CD14-positive monocyte (primary cell): ENCODE measurements at regions not wholly inside any gene's neighbourhood (a gene's known extent, or its start where the extent isn't known, plus 50 kb on each side); places are given as distances from the start of the nearest gene placed in this dataset.

Experiments used
- DNase-seq, 3 donors: peaks; one replicate each; pipeline ENCODE4 v3.0.0-alpha.2; 2011 to 2022
- H2AFZ ChIP-seq: 2 replicates; pipeline ENCODE4 v1.6.0; 2012; ENCODE audit warnings: mild to moderate bottlenecking, low read depth, low read length, inconsistent platforms; ENCODE audit not compliant: insufficient read depth, poor library complexity, severe bottlenecking
- H3K27ac ChIP-seq, 2 donors: 1 replicate in 1 of 2; 2 replicates in 1 of 2; pipeline ENCODE4 v1.5.1; 2012 to 2013; ENCODE audit warnings: low read length in 2 of 2, control low read depth in 1 of 2, inconsistent platforms in 1 of 2, low read depth in 1 of 2, mild to moderate bottlenecking in 1 of 2
- H3K27me3 ChIP-seq, 2 donors: one replicate each; pipeline versions ENCODE4 v1.6.0 to v1.6.1; 2011 to 2013; ENCODE audit warnings: low read length in 2 of 2; ENCODE audit not compliant: control insufficient read depth in 2 of 2, insufficient read depth in 2 of 2
- H3K36me3 ChIP-seq, 2 donors: replicated peaks in 1 of 2; 1 replicate in 1 of 2; 2 replicates in 1 of 2; pipeline versions ENCODE4 v1.5.1 to v1.6.1; 2012 to 2013; ENCODE audit warnings: low read length in 2 of 2, control low read depth in 1 of 2, inconsistent platforms in 1 of 2, mild to moderate bottlenecking in 1 of 2; ENCODE audit not compliant: insufficient read depth in 2 of 2, control insufficient read depth in 1 of 2
- H3K4me1 ChIP-seq, 2 donors: 1 replicate in 1 of 2; 2 replicates in 1 of 2; pipeline versions ENCODE4 v1.5.1 to v1.6.1; 2012 to 2013; ENCODE audit warnings: low read length in 2 of 2, control low read depth in 1 of 2, inconsistent platforms in 1 of 2, mild to moderate bottlenecking in 1 of 2, moderate library complexity in 1 of 2; ENCODE audit not compliant: insufficient read depth in 2 of 2, control insufficient read depth in 1 of 2
- H3K4me2 ChIP-seq: replicated peaks from 2 replicates; pipeline ENCODE3; 2012; ENCODE audit warnings: low read length, moderate library complexity, mild to moderate bottlenecking; ENCODE audit not compliant: poor library complexity, severe bottlenecking; ENCODE audit errors: extremely low read depth
- H3K4me3 ChIP-seq, 3 experiments: fragments of 200-600 bp in 1 of 3; sonication (generic) in 1 of 3; replicated peaks in 1 of 3; 1 replicate in 2 of 3; 2 replicates in 1 of 3; pipeline ENCODE4 v1.5.1; 2011 to 2013; ENCODE audit warnings: low read length in 3 of 3, mild to moderate bottlenecking in 3 of 3, control low read depth in 2 of 3, low read depth in 2 of 3, inconsistent platforms in 1 of 3, moderate library complexity in 1 of 3
- H3K79me2 ChIP-seq: 2 replicates; pipeline ENCODE4 v1.6.0; 2012; ENCODE audit warnings: mild to moderate bottlenecking, control low read depth, inconsistent platforms, low read length, moderate library complexity; ENCODE audit not compliant: insufficient read depth
- H3K9ac ChIP-seq: 2 replicates; pipeline ENCODE4 v1.6.0; 2017; ENCODE audit warnings: low read length, mild to moderate bottlenecking; ENCODE audit not compliant: insufficient read depth, poor library complexity, severe bottlenecking
- H3K9me3 ChIP-seq, 2 donors: replicated peaks in 1 of 2; 1 replicate in 1 of 2; 2 replicates in 1 of 2; pipeline versions ENCODE4 v1.5.1 to v1.6.1; 2012 to 2013; ENCODE audit warnings: low read length in 2 of 2, control low read depth in 1 of 2; ENCODE audit not compliant: control insufficient read depth in 1 of 2, insufficient read depth in 1 of 2
- H4K20me1 ChIP-seq: 2 replicates; pipeline ENCODE4 v1.6.0; 2012; ENCODE audit warnings: mild to moderate bottlenecking, low read length, control low read depth, moderate library complexity; ENCODE audit not compliant: insufficient read depth
- H3K27ac Mint-ChIP-seq, 7 donors: one replicate each; pipeline ENCODE4 v1.8.0; 2020; ENCODE audit warnings: mild to moderate bottlenecking in 7 of 7, mixed read lengths in 7 of 7, moderate library complexity in 6 of 7, inconsistent platforms in 2 of 7
- H3K27me3 Mint-ChIP-seq, 3 donors: one replicate each; pipeline ENCODE4 v1.8.0; 2021 to 2022; ENCODE audit warnings: low read depth in 3 of 3, mild to moderate bottlenecking in 3 of 3, mixed read lengths in 3 of 3, moderate library complexity in 3 of 3, inconsistent platforms in 1 of 3
- H3K36me3 Mint-ChIP-seq, 2 donors: one replicate each; pipeline ENCODE4 v1.8.0; 2020; ENCODE audit warnings: mixed read lengths in 2 of 2, inconsistent platforms in 1 of 2, mild to moderate bottlenecking in 1 of 2
- H3K4me1 Mint-ChIP-seq: one replicate; pipeline ENCODE4 v1.8.0; 2020; ENCODE audit warnings: mild to moderate bottlenecking, mixed read lengths
- H3K4me3 Mint-ChIP-seq, 2 donors: one replicate each; pipeline ENCODE4 v1.8.0; 2020; ENCODE audit warnings: mild to moderate bottlenecking in 2 of 2, mixed read lengths in 2 of 2, moderate library complexity in 1 of 2
- H3K9me3 Mint-ChIP-seq, 7 donors: one replicate each; pipeline ENCODE4 v1.8.0; 2020 to 2022; ENCODE audit warnings: mixed read lengths in 7 of 7, mild to moderate bottlenecking in 6 of 7, moderate library complexity in 6 of 7, inconsistent platforms in 2 of 7
- WGBS: methylation state at CpG from one replicate; pipeline ENCODE4 v1.1.5; 2013; ENCODE audit warnings: missing lambda C conversion rate; ENCODE audit not compliant: insufficient coverage; 5-methylcytosine and 5-hydroxymethylcytosine counted together
- intact Hi-C, 2 donors: fragments of 100-400 bp; cut with micrococcal nuclease; formaldehyde crosslinking; loops; one replicate each; pipeline versions ENCODE4 v1.15.0 to v1.15.1; 2023
- TF ChIP-seq, protein P1 (sequence below): fragments of 200-600 bp; IDR thresholded peaks from one replicate; pipeline ENCODE4 v1.8.0; 2022; ENCODE audit warnings: antibody characterized with exemption, mild to moderate bottlenecking

DNA sequence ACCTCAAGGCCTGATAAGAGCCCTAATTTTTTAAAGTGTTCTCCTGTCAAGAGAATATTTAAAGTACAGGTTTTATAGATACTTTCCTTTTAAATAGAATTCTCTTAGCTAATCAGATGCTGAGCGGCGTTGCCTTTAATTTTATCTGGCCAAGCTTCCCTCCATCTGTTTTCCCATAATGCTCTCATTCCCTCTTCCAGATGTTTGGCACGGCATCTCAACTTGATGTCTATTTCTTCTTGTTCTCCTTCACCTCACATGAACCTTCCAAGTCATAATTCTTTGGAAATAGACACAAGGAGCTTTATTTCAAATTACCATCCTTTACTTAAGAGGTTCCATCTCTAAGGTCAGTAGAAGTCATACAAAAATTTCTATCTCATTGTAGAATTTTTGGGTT is 76.1 kb upstream of the CPO start:
- H3K36me3 Mint-ChIP-seq: no peaks in the 10 kb centered on the region
- Histone ChIP-seq H3K4me2 (no peak overlapping the region), H3K4me1 (no peaks in the 10 kb centered on the region), H2AFZ (no peak overlapping the region), H3K4me3 (no peak overlapping the region), H3K27me3 (no peaks in the 10 kb centered on the region), H3K36me3 (no peaks in the 10 kb centered on the region), H3K27ac (no peak overlapping the region), H4K20me1 (no peaks in the 10 kb centered on the region), H3K79me2 (no peaks in the 10 kb centered on the region), H3K9ac (no peak overlapping the region), H3K9me3 (no peaks in the 10 kb centered on the region)
- whole genome bisulfite sequencing: 100% methylated on average over 2 of the region's 3 CpGs
- TF ChIP-seq, protein P1, sequence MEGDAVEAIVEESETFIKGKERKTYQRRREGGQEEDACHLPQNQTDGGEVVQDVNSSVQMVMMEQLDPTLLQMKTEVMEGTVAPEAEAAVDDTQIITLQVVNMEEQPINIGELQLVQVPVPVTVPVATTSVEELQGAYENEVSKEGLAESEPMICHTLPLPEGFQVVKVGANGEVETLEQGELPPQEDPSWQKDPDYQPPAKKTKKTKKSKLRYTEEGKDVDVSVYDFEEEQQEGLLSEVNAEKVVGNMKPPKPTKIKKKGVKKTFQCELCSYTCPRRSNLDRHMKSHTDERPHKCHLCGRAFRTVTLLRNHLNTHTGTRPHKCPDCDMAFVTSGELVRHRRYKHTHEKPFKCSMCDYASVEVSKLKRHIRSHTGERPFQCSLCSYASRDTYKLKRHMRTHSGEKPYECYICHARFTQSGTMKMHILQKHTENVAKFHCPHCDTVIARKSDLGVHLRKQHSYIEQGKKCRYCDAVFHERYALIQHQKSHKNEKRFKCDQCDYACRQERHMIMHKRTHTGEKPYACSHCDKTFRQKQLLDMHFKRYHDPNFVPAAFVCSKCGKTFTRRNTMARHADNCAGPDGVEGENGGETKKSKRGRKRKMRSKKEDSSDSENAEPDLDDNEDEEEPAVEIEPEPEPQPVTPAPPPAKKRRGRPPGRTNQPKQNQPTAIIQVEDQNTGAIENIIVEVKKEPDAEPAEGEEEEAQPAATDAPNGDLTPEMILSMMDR: no peak
- peaks cover 0 to 5% (median 2%) of the 10 kb centered on the region in 7 donors for H3K9me3 Mint-ChIP-seq
- intact Hi-C loops: no loop called here
- no peak overlapping the region for H3K4me3 Mint-ChIP-seq
- peaks cover 0 to 2% (median 1%) of the 10 kb centered on the region in 3 donors for H3K27me3 Mint-ChIP-seq
- no peak for DNase-seq
- no peak overlapping the region for H3K27ac Mint-ChIP-seq
- peaks cover 5% of the 10 kb centered on the region for H3K4me1 Mint-ChIP-seq

DNA sequence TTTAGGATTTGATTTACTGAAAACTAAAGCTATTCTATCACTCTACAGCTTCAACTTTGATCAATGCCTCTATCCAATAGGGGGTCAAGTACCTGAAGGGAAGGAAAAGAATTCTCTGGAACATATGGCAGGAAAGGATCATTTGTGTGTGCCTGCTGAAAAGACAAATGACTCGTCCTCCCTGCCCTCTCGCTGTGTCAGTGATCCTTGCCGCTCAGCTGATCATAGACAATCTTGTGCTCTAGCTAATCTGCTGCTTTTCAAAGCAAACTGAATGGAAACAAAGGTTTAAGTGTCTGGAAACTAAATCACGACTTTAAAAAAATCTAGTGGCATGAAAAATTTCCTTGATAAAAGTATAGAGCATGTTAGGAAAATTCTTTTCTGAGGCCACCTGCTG is 75.6 kb upstream of the CPO start:
- H3K9me3 ChIP-seq: no peaks in the 10 kb centered on the region
- TF ChIP-seq, protein P1: no peak
- H3K27me3 ChIP-seq: no peaks in the 10 kb centered on the region
- intact Hi-C loops: no loop called here
- H3K4me1 ChIP-seq: no peaks in the 10 kb centered on the region
- peaks cover 0 to 5% (median 2%) of the 10 kb centered on the region in 7 donors for H3K9me3 Mint-ChIP-seq
- no peaks in the 10 kb centered on the region for H4K20me1 ChIP-seq
- H3K9ac ChIP-seq: no peak overlapping the region
- peaks cover 5% of the 10 kb centered on the region for H3K4me1 Mint-ChIP-seq
- H3K36me3 Mint-ChIP-seq: no peaks in the 10 kb centered on the region
- no peak overlapping the region for H3K27ac ChIP-seq
- H3K27me3 Mint-ChIP-seq: peaks cover 0 to 2% (median 1%) of the 10 kb centered on the region in 3 donors
- no peaks in the 10 kb centered on the region for H3K79me2 ChIP-seq
- no peak overlapping the region for H3K4me2 ChIP-seq
- no peak overlapping the region for H3K4me3 Mint-ChIP-seq
- 100% methylated on average over 3 of the region's 4 CpGs for WGBS
- H3K4me3 ChIP-seq: no peak overlapping the region
- H3K27ac Mint-ChIP-seq: no peak overlapping the region
- H2AFZ ChIP-seq: no peak overlapping the region
- no peak for DNase-seq
- H3K36me3 ChIP-seq: no peaks in the 10 kb centered on the region
